ENCODE measurements at regions not wholly inside any gene's neighbourhood (a gene's known extent, or its start where the extent isn't known, plus 50 kb on each side); places are given as distances from the start of the nearest gene placed in this dataset.

DNA sequence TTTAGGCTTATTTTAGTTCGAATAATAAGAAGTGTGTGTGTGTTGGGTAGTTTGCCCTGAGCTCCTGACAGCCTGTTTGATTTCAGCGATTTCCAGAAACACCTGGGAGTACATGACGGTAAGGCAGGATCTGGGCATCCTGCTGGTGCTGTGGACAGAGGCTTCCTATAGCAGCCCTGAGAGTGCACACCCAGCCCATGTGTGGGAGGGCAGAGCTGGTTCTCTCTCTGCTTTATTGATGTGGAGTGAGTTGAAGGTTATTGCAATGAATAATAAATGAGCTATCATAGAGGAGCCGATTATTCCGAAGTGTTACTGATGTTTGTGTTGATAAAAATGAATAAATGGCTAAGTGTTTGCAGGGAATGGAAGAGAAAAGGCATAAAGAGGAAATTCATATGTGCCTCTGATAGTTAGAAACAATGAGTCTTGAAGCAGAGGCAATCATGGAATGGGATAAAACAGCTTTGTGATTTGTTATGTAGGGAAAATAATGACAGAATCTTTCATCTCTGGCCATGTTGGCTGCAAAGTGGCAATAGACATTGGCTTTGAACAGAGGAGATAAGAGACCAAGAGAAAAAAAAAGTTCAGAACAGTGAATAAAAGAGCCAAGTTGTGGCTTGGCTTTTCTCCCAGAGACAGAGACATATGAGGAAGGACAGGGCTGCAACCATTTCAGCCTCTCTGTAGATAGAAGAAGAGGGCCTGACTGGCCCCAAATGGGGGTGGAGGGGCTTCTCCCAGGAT lies 166.2 kb upstream of the CHD6 start:
- Histone ChIP-seq H3K27me3 (no peaks in the 10 kb centered on the region), H3K4me3 (no peak overlapping the region), H3K4me1 (no peaks in the 10 kb centered on the region), H3K9me3 (peaks cover 0 to 2% (median 0%) of the 10 kb centered on the region in 4 donors), H3K27ac (no peak overlapping the region), H3K36me3 (no peaks in the 10 kb centered on the region)
- intact Hi-C loops (cut with DNase I) = no loop called here
- TF ChIP-seq, protein P1, sequence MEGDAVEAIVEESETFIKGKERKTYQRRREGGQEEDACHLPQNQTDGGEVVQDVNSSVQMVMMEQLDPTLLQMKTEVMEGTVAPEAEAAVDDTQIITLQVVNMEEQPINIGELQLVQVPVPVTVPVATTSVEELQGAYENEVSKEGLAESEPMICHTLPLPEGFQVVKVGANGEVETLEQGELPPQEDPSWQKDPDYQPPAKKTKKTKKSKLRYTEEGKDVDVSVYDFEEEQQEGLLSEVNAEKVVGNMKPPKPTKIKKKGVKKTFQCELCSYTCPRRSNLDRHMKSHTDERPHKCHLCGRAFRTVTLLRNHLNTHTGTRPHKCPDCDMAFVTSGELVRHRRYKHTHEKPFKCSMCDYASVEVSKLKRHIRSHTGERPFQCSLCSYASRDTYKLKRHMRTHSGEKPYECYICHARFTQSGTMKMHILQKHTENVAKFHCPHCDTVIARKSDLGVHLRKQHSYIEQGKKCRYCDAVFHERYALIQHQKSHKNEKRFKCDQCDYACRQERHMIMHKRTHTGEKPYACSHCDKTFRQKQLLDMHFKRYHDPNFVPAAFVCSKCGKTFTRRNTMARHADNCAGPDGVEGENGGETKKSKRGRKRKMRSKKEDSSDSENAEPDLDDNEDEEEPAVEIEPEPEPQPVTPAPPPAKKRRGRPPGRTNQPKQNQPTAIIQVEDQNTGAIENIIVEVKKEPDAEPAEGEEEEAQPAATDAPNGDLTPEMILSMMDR (IDR thresholded peaks at IDR 0.05) = no peak
- no peak for TF ChIP-seq EP300 (IDR thresholded peaks at IDR 0.05)
- no peak for TF ChIP-seq POLR2AphosphoS5 (IDR thresholded peaks at IDR 0.05)
- TF ChIP-seq POLR2A (IDR thresholded peaks at IDR 0.05) = no peak
- WGBS, 2 donors = 71 to 77% methylated on average over 5 of the region's 5 CpGs
- DNase-seq = no peak

GRCh38 chr20:41783423-41784208 lies 165.4 kb upstream of the CHD6 start:
- Histone ChIP-seq H3K36me3 (no peaks in the 10 kb centered on the region), H3K27ac (no peak overlapping the region), H3K9me3 (peaks cover 0 to 2% (median 0%) of the 10 kb centered on the region in 4 donors), H3K27me3 (no peaks in the 10 kb centered on the region), H3K4me1 (no peaks in the 10 kb centered on the region), H3K4me3 (no peak overlapping the region)
- intact Hi-C loops (cut with DNase I) = no loop called here
- no peak for DNase-seq
- no peak for TF ChIP-seq POLR2AphosphoS5 (IDR thresholded peaks at IDR 0.05)
- no peak for TF ChIP-seq POLR2A (IDR thresholded peaks at IDR 0.05)
- TF ChIP-seq, protein P1 (IDR thresholded peaks at IDR 0.05) = no peak
- TF ChIP-seq EP300 (IDR thresholded peaks at IDR 0.05) = no peak
- WGBS, 2 donors = 66 to 78% methylated on average over 7 of the region's 7 CpGs

DNA sequence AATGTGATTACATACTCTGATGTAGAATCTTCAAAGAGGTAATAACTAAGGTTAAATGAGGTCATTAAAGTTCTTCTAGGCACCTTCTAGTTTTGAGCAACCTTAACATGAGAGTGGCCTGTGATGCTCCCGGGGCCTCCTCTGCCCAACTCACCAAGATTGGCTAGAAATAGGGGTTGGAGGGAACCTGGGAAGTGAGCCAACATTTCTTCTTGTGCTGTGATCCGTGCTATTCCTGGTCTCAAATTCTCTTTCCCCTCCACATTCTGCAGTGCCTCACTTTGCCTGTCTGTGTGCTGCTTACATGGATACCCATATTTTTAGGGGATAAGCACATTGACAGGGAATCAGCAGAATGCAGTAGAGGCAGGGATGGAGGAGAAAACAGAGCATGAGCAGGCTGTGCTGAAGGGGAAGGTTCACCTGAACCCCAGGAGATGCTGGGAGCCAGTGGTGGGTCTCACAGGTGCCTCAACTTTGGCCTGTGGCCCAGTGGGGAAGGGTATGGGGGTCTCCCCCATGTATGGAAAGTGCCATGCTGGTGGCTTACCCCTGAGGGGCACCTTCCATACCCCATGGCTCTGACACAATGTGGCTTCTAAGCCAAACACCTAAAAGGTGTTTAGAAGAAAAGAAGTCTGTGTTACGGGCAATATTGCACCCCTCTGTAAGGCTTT lies 164.7 kb upstream of the CHD6 start:
- intact Hi-C loops (cut with DNase I) = no loop called here
- Histone ChIP-seq H3K4me3 (no peak overlapping the region), H3K36me3 (no peaks in the 10 kb centered on the region), H3K27ac (no peak overlapping the region), H3K4me1 (no peaks in the 10 kb centered on the region), H3K9me3 (no peaks in the 10 kb centered on the region), H3K27me3 (no peaks in the 10 kb centered on the region)
- WGBS, 2 donors = 73 to 85% methylated on average over 3 of the region's 3 CpGs
- no peak for TF ChIP-seq POLR2AphosphoS5 (IDR thresholded peaks at IDR 0.05)
- TF ChIP-seq, protein P1 (IDR thresholded peaks at IDR 0.05) = no peak
- no peak for DNase-seq

DNA sequence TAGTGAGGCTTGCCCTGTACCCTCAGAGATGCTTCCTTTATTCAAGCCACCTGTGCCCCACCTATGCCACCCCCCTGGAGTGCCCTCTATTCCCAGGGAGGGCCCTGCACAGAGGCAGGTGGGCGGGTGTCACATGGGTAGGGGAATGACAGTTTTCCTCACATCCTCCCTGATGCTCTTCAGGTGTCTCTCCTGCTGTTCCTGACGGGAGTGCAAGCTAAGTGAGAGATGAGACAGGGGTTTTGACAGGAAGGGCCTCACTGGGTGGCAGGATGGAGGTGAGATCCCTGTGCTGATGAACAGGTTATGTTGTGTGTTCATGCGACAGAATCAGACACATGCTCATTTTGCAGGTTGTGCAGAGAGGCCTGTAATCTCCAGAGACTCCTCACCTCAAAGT lies 164.1 kb upstream of the CHD6 start:
- no peak for TF ChIP-seq EP300 (IDR thresholded peaks at IDR 0.05)
- no peak for TF ChIP-seq POLR2A (IDR thresholded peaks at IDR 0.05)
- TF ChIP-seq, protein P1 (IDR thresholded peaks at IDR 0.05) = no peak
- no peak for TF ChIP-seq POLR2AphosphoS5 (IDR thresholded peaks at IDR 0.05)
- no peak overlapping the region for H3K27ac ChIP-seq
- intact Hi-C loops (cut with DNase I) = no loop called here
- DNase-seq = no peak
- 59 to 66% methylated on average over 3 of the region's 3 CpGs for WGBS, 2 donors
- no peaks in the 10 kb centered on the region for H3K4me1 ChIP-seq
- no peaks in the 10 kb centered on the region for H3K36me3 ChIP-seq
- no peaks in the 10 kb centered on the region for H3K27me3 ChIP-seq
- H3K4me3 ChIP-seq = no peak overlapping the region
- H3K9me3 ChIP-seq = no peaks in the 10 kb centered on the region
